T-helper 2 cell (primary cell): ENCODE measurements at regions not wholly inside any gene's neighbourhood (a gene's known extent, or its start where the extent isn't known, plus 50 kb on each side); places are given as distances from the start of the nearest gene placed in this dataset.

Experiments
- DNase-seq, 5 experiments: peaks; one replicate each; pipeline versions ENCODE4 v3.0.0 to v3.0.0-alpha.2; 2012 to 2022

GRCh38 chr11:113579292-113579940 is 104.2 kb upstream of the DRD2 start:
- no peak for DNase-seq

- DNase-seq, result peak in 1 of 5 experiments; percentile 46
Observed at GRCh38 chr11:113578715-113579250, 103.6 kb upstream of the DRD2 start.

DNA sequence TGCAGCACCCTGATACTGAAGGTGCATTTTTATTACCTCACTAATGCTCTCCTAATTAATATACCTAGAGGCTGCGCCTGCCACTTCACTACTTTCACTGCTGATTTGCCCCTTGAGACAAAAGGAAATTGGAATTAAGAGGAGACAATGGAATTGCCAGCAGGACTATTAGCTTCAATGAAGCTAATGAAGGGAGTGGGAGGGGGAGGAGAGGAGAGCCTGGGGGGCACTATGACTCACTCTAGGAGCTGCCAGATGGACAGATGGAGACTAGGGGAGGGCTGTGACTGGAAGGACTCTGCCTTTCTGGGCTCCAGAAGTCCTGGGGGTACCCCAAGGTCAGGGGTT is 102.8 kb upstream of the DRD2 start:
- no peak for DNase-seq

DNA sequence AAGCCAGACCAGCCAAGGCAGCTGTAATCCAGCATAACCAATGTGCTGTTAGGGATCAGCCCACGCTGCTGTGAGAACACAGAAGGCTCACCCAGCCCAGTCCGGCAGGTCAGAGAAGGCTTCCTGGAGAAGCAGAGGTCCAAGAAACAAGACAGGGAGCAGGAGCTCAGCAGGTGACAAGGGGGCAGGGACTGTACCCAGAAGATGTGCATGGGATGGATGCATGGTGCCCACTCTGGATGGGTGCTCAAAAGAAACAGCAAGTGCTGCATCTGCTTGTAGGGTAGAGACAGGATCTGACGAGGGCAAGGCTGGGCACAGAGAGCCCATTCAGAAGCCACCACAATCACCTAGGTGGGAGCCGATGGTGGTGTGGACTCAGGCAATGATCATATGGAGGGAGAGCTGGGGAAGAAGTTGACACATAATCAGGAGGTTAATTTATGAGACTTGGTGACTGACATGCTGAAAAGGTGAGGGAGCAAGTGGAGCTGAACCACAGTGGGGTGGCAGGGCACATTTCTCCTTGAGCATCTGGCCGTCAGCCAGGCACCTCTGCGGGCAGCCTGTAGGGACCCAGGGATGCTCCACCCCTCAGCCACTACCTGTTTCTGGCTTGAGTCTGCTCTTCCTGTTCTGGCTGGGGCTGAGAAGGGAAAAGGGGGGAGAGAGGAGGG is 102.3 kb upstream of the DRD2 start:
- DNase-seq, result peak in 1 of 5 experiments; percentile 69

DNA sequence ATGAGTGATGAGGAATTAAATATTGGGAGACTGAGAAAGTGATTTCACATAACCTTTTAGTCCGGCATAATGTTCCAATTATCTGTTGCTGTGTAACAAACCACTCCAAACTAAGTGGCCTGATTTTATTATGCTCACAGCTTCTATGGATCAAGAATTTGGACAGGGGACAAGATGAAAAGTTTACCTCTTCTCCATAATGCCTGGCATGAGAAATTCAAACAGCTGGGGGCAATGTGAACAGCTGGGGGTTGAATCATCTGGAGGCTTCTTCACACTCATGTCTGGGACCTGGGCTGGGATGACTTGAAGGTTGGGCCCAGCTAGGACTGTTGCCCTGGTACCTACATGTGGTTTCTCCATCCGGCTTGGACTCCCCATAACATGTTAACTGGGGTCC is 99.4 kb upstream of the DRD2 start:
- no peak for DNase-seq

DNA sequence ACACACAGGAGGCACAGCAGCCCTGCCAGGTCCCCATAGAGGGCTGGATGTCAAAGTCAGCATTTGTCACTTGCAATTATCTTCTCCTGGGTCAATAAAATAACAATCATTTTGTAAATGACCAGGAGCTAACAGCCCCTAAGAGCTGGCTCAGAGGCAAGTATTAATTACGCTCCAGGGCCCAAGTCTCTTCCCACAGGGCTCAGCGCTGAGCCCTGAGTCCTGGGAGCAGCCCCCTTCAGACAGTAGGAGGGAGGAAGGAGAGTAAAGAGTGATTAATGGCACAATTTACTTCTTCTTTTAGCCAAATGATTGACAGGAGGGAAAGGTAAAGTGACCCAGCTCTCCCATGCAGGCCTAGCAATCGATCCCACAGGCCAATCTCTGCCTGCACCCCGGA is 99.0 kb upstream of the DRD2 start:
- DNase-seq, result no peak

- no peak for DNase-seq
Observed at GRCh38 chr11:113572136-113572735, 97.0 kb upstream of the DRD2 start.

- no peak for DNase-seq
Observed at GRCh38 chr11:113571531-113571930, 96.3 kb upstream of the DRD2 start.

DNA sequence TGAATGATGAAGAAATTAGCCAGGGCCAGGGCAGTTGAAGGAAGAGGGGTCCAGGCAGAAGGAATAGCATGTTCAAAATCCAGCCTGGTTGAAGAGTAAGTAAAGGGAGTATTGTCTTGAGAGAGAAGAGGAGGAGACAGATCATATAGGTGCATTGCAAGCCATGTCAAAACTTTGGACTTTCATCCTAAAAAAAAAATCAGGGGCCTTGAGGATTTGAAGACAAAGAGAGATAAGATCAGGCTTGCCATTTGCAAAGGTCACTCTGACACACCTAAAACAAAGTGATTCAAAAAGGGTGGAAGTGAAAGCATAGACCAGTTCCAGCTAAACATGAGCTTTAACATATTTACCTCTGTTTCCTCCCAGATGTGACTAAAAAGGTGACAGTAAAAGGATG is 95.7 kb upstream of the DRD2 start:
- DNase-seq, result peak in 1 of 5 experiments; percentile 39

- no peak for DNase-seq
Observed at GRCh38 chr11:113569391-113569790, 94.2 kb upstream of the DRD2 start.

- no peak for DNase-seq
Observed at GRCh38 chr11:113568566-113568965, 93.4 kb upstream of the DRD2 start.

GRCh38 chr11:113567867-113568544 is 92.8 kb upstream of the DRD2 start:
- no peak for DNase-seq

DNA sequence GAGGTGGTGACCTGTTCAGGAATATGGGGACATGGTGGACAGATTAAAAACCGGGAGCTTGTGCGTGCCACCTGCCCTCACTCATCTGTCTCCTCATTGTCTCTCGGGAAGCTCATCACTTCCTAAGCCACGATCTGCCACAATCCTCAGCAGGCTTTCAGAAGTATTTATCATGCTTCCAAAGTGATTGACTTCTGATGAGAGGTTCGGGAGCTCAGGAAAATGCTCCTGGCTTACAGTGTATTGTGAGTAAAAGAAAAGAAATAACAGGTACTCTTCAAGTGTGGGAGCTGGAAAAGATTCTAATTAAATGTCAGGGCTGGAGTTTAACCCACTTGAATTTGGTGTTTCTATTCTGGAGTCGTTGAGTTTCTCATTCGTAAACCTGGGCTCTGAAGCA is 91.9 kb upstream of the DRD2 start:
- no peak for DNase-seq

- no peak for DNase-seq
Observed at GRCh38 chr11:113564527-113565130, 89.4 kb upstream of the DRD2 start.

DNA sequence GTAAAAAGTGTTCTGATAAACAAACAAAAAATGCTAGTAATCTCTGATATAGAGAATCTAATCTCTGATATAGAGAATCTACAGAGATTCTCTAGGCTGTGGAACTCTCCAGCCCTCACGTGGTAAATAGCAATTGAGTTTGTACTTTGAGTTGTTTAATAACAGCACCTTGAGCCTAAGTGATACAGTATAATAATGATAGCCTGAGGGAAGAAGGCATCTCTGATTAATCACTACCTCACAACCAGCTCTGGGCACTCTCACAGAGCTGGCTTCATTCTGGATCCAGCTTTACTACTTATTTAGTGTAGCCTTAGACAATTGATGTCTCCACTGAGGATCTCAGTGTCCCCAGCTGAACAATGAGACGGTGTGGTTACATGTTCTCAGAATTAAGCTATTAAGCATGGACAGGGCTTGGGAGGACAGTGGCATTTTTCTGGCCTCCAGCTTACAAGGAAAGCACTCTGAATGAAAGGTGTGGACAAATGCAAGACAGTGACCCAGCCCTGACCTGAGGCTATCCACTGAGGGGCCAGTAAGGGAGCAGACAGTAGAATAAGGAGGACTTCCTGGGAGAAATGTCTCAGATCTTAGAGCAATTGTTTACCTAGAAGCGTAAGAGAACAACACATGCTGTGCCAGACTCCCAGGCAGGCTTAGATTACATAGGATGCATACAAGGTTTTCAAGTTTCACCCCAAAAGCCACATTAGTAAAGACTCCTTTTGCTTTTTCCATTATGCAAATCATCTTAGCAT is 88.7 kb upstream of the DRD2 start:
- peak in 1 of 5 experiments; percentile 33 for DNase-seq

GRCh38 chr11:113562981-113563461 is 87.8 kb upstream of the DRD2 start:
- peak in 1 of 5 experiments; percentile 91 for DNase-seq

GRCh38 chr11:113562576-113562975 is 87.4 kb upstream of the DRD2 start:
- DNase-seq, result peak in 1 of 5 experiments; percentile 81

DNA sequence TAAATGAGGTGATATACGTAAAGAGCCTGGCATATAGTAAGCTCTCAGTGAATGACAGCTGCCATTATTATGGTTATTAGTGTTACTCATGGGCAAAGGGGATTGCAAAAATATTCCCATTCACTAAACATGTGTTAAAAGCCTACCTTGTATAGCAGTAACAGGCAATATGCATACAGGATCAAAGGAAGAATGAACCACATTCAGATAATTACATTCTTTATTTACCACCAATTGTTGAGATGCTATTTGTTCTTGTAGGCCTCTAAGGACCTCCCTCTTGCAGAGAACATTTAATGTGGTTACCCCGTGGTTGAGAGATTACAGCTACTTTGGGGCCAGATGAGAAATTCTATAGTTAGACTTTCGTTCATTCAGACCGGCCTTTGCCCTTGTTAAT is 82.7 kb upstream of the DRD2 start:
- peak in 1 of 5 experiments; percentile 61 for DNase-seq

DNA sequence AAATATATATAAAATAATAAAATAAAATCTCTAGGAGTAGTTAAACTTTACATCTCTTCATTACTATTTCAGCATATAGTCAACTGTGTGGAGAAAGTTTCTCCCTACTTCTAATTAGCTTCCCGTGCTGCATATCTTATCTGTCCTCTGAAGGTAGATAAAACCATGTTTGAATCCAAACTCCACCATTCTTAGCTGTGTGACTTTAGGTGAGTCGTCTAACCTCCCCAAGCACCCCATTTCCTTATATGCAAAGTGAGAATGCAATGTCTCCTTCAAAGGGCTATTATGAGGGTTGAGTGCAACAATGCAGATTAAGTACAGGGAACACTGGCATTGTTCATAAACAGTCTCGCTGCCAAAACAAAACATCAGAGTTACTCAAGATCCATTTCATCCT is 80.8 kb upstream of the DRD2 start:
- no peak for DNase-seq

GRCh38 chr11:113555071-113555619 is 79.9 kb upstream of the DRD2 start:
- DNase-seq, result no peak

DNA sequence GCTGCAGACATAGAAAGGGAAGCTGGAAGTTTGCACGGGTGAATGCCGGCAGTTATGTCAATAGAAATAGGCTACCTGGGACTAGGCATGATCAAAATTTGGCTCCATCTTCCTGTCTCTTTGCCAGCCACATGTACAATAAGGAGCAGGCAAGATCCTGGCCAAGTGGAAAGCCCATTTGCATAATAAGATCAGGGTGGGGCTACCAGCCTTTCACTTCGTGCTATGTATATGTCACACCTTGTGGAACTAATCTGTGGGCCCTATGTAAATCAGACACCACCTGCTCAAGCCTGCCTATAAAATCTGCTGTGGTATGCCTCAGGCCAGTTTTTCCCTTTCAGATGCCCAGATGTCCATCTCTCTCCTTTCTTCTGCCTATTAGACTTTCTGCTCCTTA is 79.3 kb upstream of the DRD2 start:
- DNase-seq, result no peak

DNA sequence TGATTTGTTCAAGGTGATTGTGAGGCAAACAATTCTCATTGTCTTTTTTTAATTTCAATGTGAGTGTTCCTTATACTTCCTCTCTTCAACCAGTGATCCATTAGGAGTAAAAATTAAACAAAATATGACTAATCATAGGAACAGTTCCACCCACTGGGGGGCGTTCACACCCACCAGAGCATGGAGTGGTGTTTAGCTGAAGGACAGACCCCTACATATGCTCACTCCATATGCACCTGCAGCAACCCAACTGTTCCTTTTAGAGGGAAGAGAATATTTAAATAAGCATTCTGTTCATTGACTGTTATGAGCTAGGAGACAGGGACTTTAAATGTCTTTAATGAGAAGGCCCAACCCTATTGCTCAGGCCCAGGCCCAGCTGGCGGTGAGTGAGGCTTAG is 78.7 kb upstream of the DRD2 start:
- DNase-seq, result no peak
